HT1080 (cell line): ENCODE measurements at regions not wholly inside any gene's neighbourhood (a gene's known extent, or its start where the extent isn't known, plus 50 kb on each side); places are given as distances from the start of the nearest gene placed in this dataset.

ENCODE experiments used
- DNase-seq: peaks from one replicate; pipeline ENCODE4 v3.0.0-alpha.2; 2015; ENCODE audit warnings: low read depth

DNA sequence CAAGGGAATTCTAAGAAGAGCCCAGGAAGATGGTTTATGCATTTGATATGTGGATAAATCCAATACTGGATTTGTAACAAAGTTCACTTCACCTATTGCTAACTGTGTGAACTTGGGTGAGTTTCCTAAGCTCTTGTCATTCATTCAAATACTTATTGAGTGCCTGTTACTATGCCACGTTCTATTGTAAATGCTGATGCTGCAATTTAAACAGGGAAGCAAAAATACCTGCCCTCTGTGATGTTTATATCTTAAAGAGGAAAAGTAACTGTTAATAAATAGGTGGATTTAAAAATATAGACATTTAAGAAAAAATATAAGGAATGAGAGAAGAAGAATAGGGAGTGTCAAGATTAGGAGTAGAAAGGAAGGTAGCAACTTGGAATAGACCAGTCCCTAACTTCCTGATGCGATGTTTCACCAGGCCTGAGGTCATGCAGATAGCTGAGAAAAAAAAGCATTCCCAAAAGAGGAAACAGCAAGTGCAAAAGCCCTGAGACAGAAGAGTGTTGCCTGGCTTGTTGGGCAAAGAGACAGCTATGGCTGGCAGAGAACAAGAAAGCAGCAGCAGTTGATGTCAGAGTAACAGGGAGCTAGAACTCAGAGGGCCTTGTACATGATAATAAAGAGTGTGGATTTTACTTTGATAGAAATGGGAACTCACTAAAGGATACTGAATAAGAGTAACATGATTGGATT lies 54.3 kb upstream of the TCF21 start:
- no peak for DNase-seq

- peak; percentile 4 for DNase-seq
Observed at GRCh38 chr6:133835901-133836300, 53.0 kb upstream of the TCF21 start.

- no peak for DNase-seq
Observed at GRCh38 chr6:133837801-133838349, 51.0 kb upstream of the TCF21 start.
